ENCODE measurements at regions not wholly inside any gene's neighbourhood (a gene's known extent, or its start where the extent isn't known, plus 50 kb on each side); places are given as distances from the start of the nearest gene placed in this dataset.

GRCh38 chr5:67957374-67957773, 258.2 kb upstream of the PIK3R1 start:
- no peak for FAIRE-seq
- no peak for TF ChIP-seq EZH2 (IDR thresholded peaks at IDR 0.05; ENCODE audit: borderline replicate concordance, low read depth, low read length, severe bottlenecking)
- TF ChIP-seq POLR2AphosphoS5 (IDR thresholded peaks at IDR 0.05; ENCODE audit: insufficient read depth, low read depth, low read length) = no peak
- no peak for TF ChIP-seq CTCF (IDR thresholded peaks at IDR 0.05; ENCODE audit: extremely low read depth in 1 of 2, insufficient read depth in 1 of 2, low read depth in 1 of 2, low read length in 2 of 2)
- TF ChIP-seq GATA2 (IDR thresholded peaks at IDR 0.05; ENCODE audit: insufficient read depth, insufficient read length, low read depth, low read length) = no peak
- dilution Hi-C loops (cut with MboI; ENCODE audit: extremely low pct_ligation_motif_present, low sequenced_read_pairs) = no loop called here
- no peak overlapping the region for H2AFZ ChIP-seq (ENCODE audit: low read depth, low read length)
- BruUV-seq (replicated peaks) = no TSS peak
- H3K4me1 ChIP-seq (ENCODE audit: control insufficient read depth, extremely low read depth, insufficient read depth, low read length) = no peaks in the 10 kb centered on the region
- H3K79me2 ChIP-seq (ENCODE audit: control insufficient read depth, insufficient read depth, low read length) = no peaks in the 10 kb centered on the region
- no peak overlapping the region for H3K4me3 ChIP-seq (replicated peaks in 1 of 3; ENCODE audit: insufficient read depth in 1 of 3, low read depth in 1 of 3, low read length in 3 of 3)
- intact Hi-C loops (cut with micrococcal nuclease) = no loop called here
- no peaks in the 10 kb centered on the region for H4K20me1 ChIP-seq (replicated peaks; ENCODE audit: control insufficient read depth, extremely low read depth, insufficient read depth, low read length)
- H3K9ac ChIP-seq (replicated peaks; ENCODE audit: extremely low read depth, insufficient read depth, low read length) = no peak overlapping the region
- peaks cover 0 to 6% of the 10 kb centered on the region in 2 experiments for H3K27me3 ChIP-seq (ENCODE audit: control insufficient read depth in 2 of 2, insufficient read depth in 2 of 2, low read length in 2 of 2)
- DNase-seq (ENCODE audit: low read depth, low spot score) = no peak
- no peaks in the 10 kb centered on the region for H3K9me3 ChIP-seq (replicated peaks; ENCODE audit: control insufficient read depth, insufficient read depth, low read length)
- ChIA-PET POLR2A (no interaction called here), CTCF (no interaction called here)
- H3K4me2 ChIP-seq (ENCODE audit: insufficient read depth, low read length) = no peak overlapping the region
- no peaks in the 10 kb centered on the region for H3K9me1 ChIP-seq (replicated peaks; ENCODE audit: control insufficient read depth, extremely low read depth, insufficient read depth, low read length)
- H3K36me3 ChIP-seq (ENCODE audit: control insufficient read depth in 2 of 2, extremely low read depth in 1 of 2, insufficient read depth in 2 of 2, low read length in 2 of 2) = no peaks in the 10 kb centered on the region
- H3K27ac ChIP-seq (ENCODE audit: insufficient read depth, low read depth, low read length) = no peak overlapping the region

DNA sequence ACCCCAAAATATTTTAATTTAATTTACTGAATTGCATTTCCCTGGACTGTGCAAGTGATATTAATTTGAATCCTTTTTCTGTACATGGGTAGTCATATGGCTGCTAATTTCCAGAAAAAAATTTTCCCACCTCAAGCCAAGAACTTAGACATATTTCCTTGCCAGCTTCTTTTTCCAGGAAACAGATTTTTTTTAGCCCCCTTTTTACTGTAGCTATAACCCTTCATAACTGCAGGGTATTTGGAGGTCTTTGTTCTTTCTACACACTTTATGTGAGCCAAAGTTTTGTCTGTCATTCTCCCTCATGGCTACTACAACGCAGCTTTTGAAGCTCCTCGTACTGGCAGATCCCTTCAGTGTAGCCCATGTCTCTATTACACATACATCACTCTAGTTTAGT, 261.2 kb upstream of the PIK3R1 start:
- H3K27ac ChIP-seq (ENCODE audit: insufficient read depth, low read depth, low read length) = no peak overlapping the region
- intact Hi-C loops (cut with micrococcal nuclease) = no loop called here
- H3K9me1 ChIP-seq (replicated peaks; ENCODE audit: control insufficient read depth, extremely low read depth, insufficient read depth, low read length) = no peaks in the 10 kb centered on the region
- no peak for TF ChIP-seq MYC (IDR thresholded peaks at IDR 0.05; ENCODE audit: low read depth, low read length)
- TF ChIP-seq POLR2AphosphoS5 (IDR thresholded peaks at IDR 0.05; ENCODE audit: insufficient read depth, low read depth, low read length) = no peak
- TF ChIP-seq POLR2A (IDR thresholded peaks at IDR 0.05; ENCODE audit: low read depth, low read length) = no peak
- no peak for TF ChIP-seq EZH2 (IDR thresholded peaks at IDR 0.05; ENCODE audit: borderline replicate concordance, low read depth, low read length, severe bottlenecking)
- TF ChIP-seq JUN (IDR thresholded peaks at IDR 0.05; ENCODE audit: borderline replicate concordance, insufficient read depth, insufficient read length, low read depth) = no peak
- TF ChIP-seq, protein P1, sequence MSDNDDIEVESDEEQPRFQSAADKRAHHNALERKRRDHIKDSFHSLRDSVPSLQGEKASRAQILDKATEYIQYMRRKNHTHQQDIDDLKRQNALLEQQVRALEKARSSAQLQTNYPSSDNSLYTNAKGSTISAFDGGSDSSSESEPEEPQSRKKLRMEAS (IDR thresholded peaks at IDR 0.05; ENCODE audit: insufficient read depth, insufficient read length) = no peak
- TF ChIP-seq CTCF (IDR thresholded peaks at IDR 0.05; ENCODE audit: extremely low read depth in 1 of 2, insufficient read depth in 1 of 2, low read depth in 1 of 2, low read length in 2 of 2) = no peak
- TF ChIP-seq GATA2 (IDR thresholded peaks at IDR 0.05; ENCODE audit: insufficient read depth, insufficient read length, low read depth, low read length) = no peak
- no peak for TF ChIP-seq FOS (IDR thresholded peaks at IDR 0.05; ENCODE audit: borderline replicate concordance, insufficient read depth, low read length)
- no peak for DNase-seq (ENCODE audit: low read depth, low spot score)
- H3K4me1 ChIP-seq (ENCODE audit: control insufficient read depth, extremely low read depth, insufficient read depth, low read length) = no peaks in the 10 kb centered on the region
- no peak overlapping the region for H2AFZ ChIP-seq (ENCODE audit: low read depth, low read length)
- no peaks in the 10 kb centered on the region for H4K20me1 ChIP-seq (replicated peaks; ENCODE audit: control insufficient read depth, extremely low read depth, insufficient read depth, low read length)
- H3K9ac ChIP-seq (replicated peaks; ENCODE audit: extremely low read depth, insufficient read depth, low read length) = no peak overlapping the region
- no peak overlapping the region for H3K4me2 ChIP-seq (ENCODE audit: insufficient read depth, low read length)
- H3K79me2 ChIP-seq (ENCODE audit: control insufficient read depth, insufficient read depth, low read length) = no peaks in the 10 kb centered on the region
- peaks cover 0 to 6% of the 10 kb centered on the region in 2 experiments for H3K27me3 ChIP-seq (ENCODE audit: control insufficient read depth in 2 of 2, insufficient read depth in 2 of 2, low read length in 2 of 2)
- CTCF ChIA-PET = no interaction called here
- FAIRE-seq = no peak
- dilution Hi-C loops (cut with MboI; ENCODE audit: extremely low pct_ligation_motif_present, low sequenced_read_pairs) = no loop called here
- no peak overlapping the region for H3K4me3 ChIP-seq (replicated peaks in 1 of 3; ENCODE audit: insufficient read depth in 1 of 3, low read depth in 1 of 3, low read length in 3 of 3)
- no TSS peak for BruUV-seq (replicated peaks)
- H3K9me3 ChIP-seq (replicated peaks; ENCODE audit: control insufficient read depth, insufficient read depth, low read length) = no peaks in the 10 kb centered on the region
- POLR2A ChIA-PET = no interaction called here
- no peaks in the 10 kb centered on the region for H3K36me3 ChIP-seq (ENCODE audit: control insufficient read depth in 2 of 2, extremely low read depth in 1 of 2, insufficient read depth in 2 of 2, low read length in 2 of 2)

Measured in endothelial cell of umbilical vein (primary cell).